ENCODE measurements at regions not wholly inside any gene's neighbourhood (a gene's known extent, or its start where the extent isn't known, plus 50 kb on each side); places are given as distances from the start of the nearest gene placed in this dataset.

GRCh38 chr4:44914223-44914622 is 187.9 kb upstream of the GNPDA2 start (continued):
- TF ChIP-seq ZNF296 (CRISPR knock-in tag; conservative IDR thresholded peaks at IDR 0.05), result no peak

GRCh38 chr4:44912980-44913379 is 186.6 kb upstream of the GNPDA2 start:
- no TSS peak for BruUV-seq (replicated peaks)
- Histone ChIP-seq H4K20me1 (ENCODE audit: insufficient read depth, low read length) (no peaks in the 10 kb centered on the region), H3K9ac (ENCODE audit: insufficient read depth, low read depth, low read length) (no peak overlapping the region), H2AFZ (ENCODE audit: low read length) (no peak overlapping the region), H3K4me2 (ENCODE audit: low read depth, low read length) (no peak overlapping the region), H3K9me3 (ENCODE audit: low read length) (no peaks in the 10 kb centered on the region), H3K79me2 (ENCODE audit: insufficient read depth, low read length) (no peaks in the 10 kb centered on the region), H3K4me1 (ENCODE audit: insufficient read depth, low read length) (no peaks in the 10 kb centered on the region), H3K36me3 (replicated peaks in 1 of 2; ENCODE audit: control insufficient read depth in 1 of 2, insufficient read depth in 2 of 2, low read length in 2 of 2) (no peaks in the 10 kb centered on the region), H3K27me3 (ENCODE audit: control insufficient read depth in 1 of 2, insufficient read depth in 2 of 2, low read length in 2 of 2) (no peaks in the 10 kb centered on the region), H3K27ac (ENCODE audit: extremely low read length, insufficient read depth, low read length) (no peak overlapping the region), H3K4me3 (replicated peaks in 1 of 3; ENCODE audit: insufficient read depth in 1 of 3, low read depth in 2 of 3, low read length in 3 of 3) (no peak overlapping the region)
- intact Hi-C loops (cut with micrococcal nuclease; ENCODE audit: unreplicated experiment), result no loop called here
- ATAC-seq (no peak), DNase-seq (ENCODE audit: low spot score) (no peak), FAIRE-seq (no peak)
- ChIA-PET CTCF (ENCODE audit: low intra/inter-chr PET ratio, low total read pairs) (no interaction called here), POLR2A (no interaction called here)
- WGBS (ENCODE audit: low lambda C conversion rate), result 2% methylated on average over 3 of the region's 3 CpGs
- TF ChIP-seq FOXM1 (CRISPR knock-in tag; IDR thresholded peaks at IDR 0.05), result no peak
- TF ChIP-seq ZFP62 (CRISPR knock-in tag; IDR thresholded peaks at IDR 0.05), result no peak
- no peak for TF ChIP-seq PHF5A (CRISPR knock-in tag; IDR thresholded peaks at IDR 0.05; ENCODE audit: low read depth, unreplicated experiment)
- TF ChIP-seq U2AF2 (IDR thresholded peaks at IDR 0.05; ENCODE audit: low read depth, low read length), result no peak
- TF ChIP-seq PCBP1 (IDR thresholded peaks at IDR 0.05; ENCODE audit: borderline replicate concordance, low read depth, low read length), result no peak
- no peak for TF ChIP-seq RCOR2 (CRISPR knock-in tag; IDR thresholded peaks at IDR 0.05)
- TF ChIP-seq CBX5 (CRISPR knock-in tag; IDR thresholded peaks at IDR 0.05; ENCODE audit: borderline replicate concordance), result no peak
- TF ChIP-seq ATF1 (CRISPR knock-in tag; IDR thresholded peaks at IDR 0.05), result no peak
- TF ChIP-seq ZNF792 (CRISPR knock-in tag; IDR thresholded peaks at IDR 0.05), result no peak
- TF ChIP-seq POLR2A (IDR thresholded peaks at IDR 0.05; ENCODE audit: insufficient read depth in 1 of 2, low read depth in 2 of 2, low read length in 2 of 2), result no peak
- TF ChIP-seq ZBTB10 (CRISPR knock-in tag; IDR thresholded peaks at IDR 0.05; ENCODE audit: borderline replicate concordance), result no peak
- no peak for TF ChIP-seq ELK4 (CRISPR knock-in tag; IDR thresholded peaks at IDR 0.05; ENCODE audit: borderline replicate concordance)
- no peak for TF ChIP-seq CAMTA2 (CRISPR knock-in tag; IDR thresholded peaks at IDR 0.05; ENCODE audit: borderline replicate concordance)
- no peak for TF ChIP-seq ARNTL (CRISPR knock-in tag; IDR thresholded peaks at IDR 0.05)
- no peak for TF ChIP-seq ZNF33B (CRISPR knock-in tag; IDR thresholded peaks at IDR 0.05)
- no peak for TF ChIP-seq TRIM22 (IDR thresholded peaks at IDR 0.05)
- no peak for TF ChIP-seq ZFAT (CRISPR knock-in tag; conservative IDR thresholded peaks at IDR 0.05)
- TF ChIP-seq ZNF761 (CRISPR knock-in tag; conservative IDR thresholded peaks at IDR 0.05), result no peak
- no peak for TF ChIP-seq FOXK2 (IDR thresholded peaks at IDR 0.05)
- no peak for TF ChIP-seq THYN1 (CRISPR knock-in tag; IDR thresholded peaks at IDR 0.05; ENCODE audit: borderline replicate concordance, low read depth)
- in situ Hi-C loops (cut with HindIII; ENCODE audit: extremely low pct_ligation_motif_present, low pct_unique_long_range_greater_than_20kb), result no loop called here

Data from HepG2 (cell line).